ENCODE measurements at regions not wholly inside any gene's neighbourhood (a gene's known extent, or its start where the extent isn't known, plus 50 kb on each side); places are given as distances from the start of the nearest gene placed in this dataset.

- Histone ChIP-seq H3K4me3 (no peak overlapping the region), H3K27ac (replicated peaks) (no peak overlapping the region), H3K27me3 (ENCODE audit: low read depth) (no peaks in the 10 kb centered on the region), H3K4me1 (no peaks in the 10 kb centered on the region), H3K9me3 (replicated peaks) (no peaks in the 10 kb centered on the region), H3K36me3 (no peaks in the 10 kb centered on the region)
- no peak for DNase-seq
- TF ChIP-seq CTCF (IDR thresholded peaks at IDR 0.05; ENCODE audit: borderline replicate concordance), result no peak
- intact Hi-C loops (cut with micrococcal nuclease), result no loop called here
Observed at GRCh38 chr6:141451511-141452353, 681.0 kb upstream of the GJE1 start.

GRCh38 chr6:141451181-141451510 lies 681.6 kb upstream of the GJE1 start:
- no peak for TF ChIP-seq CTCF (IDR thresholded peaks at IDR 0.05; ENCODE audit: borderline replicate concordance)
- intact Hi-C loops (cut with micrococcal nuclease), result no loop called here
- DNase-seq, result no peak
- H3K27me3 ChIP-seq (ENCODE audit: low read depth), result no peaks in the 10 kb centered on the region
- no peak overlapping the region for H3K27ac ChIP-seq (replicated peaks)
- H3K36me3 ChIP-seq, result no peaks in the 10 kb centered on the region
- no peaks in the 10 kb centered on the region for H3K4me1 ChIP-seq
- H3K4me3 ChIP-seq, result no peak overlapping the region
- no peaks in the 10 kb centered on the region for H3K9me3 ChIP-seq (replicated peaks)

- Histone ChIP-seq H3K27ac (replicated peaks) (no peak overlapping the region), H3K4me3 (no peak overlapping the region), H3K9me3 (replicated peaks) (no peaks in the 10 kb centered on the region), H3K4me1 (peaks cover 12% of the 10 kb centered on the region), H3K27me3 (ENCODE audit: low read depth) (no peaks in the 10 kb centered on the region), H3K36me3 (no peaks in the 10 kb centered on the region)
- intact Hi-C loops (cut with micrococcal nuclease), result no loop called here
- no peak for DNase-seq
- TF ChIP-seq CTCF (IDR thresholded peaks at IDR 0.05; ENCODE audit: borderline replicate concordance), result no peak
Observed at GRCh38 chr6:141445928-141446628, 686.6 kb upstream of the GJE1 start.

- intact Hi-C loops (cut with micrococcal nuclease), result no loop called here
- H3K36me3 ChIP-seq, result no peaks in the 10 kb centered on the region
- H3K27me3 ChIP-seq (ENCODE audit: low read depth), result no peaks in the 10 kb centered on the region
- no peak overlapping the region for H3K27ac ChIP-seq (replicated peaks)
- TF ChIP-seq CTCF (IDR thresholded peaks at IDR 0.05; ENCODE audit: borderline replicate concordance), result no peak
- peaks cover 20% of the 10 kb centered on the region for H3K9me3 ChIP-seq (replicated peaks)
- no peak overlapping the region for H3K4me3 ChIP-seq
- DNase-seq, result no peak
- H3K4me1 ChIP-seq, result peaks cover 12% of the 10 kb centered on the region
Observed at GRCh38 chr6:141443668-141444289, 688.9 kb upstream of the GJE1 start.

GRCh38 chr6:141443032-141443431 lies 689.7 kb upstream of the GJE1 start:
- no peak for TF ChIP-seq CTCF (IDR thresholded peaks at IDR 0.05; ENCODE audit: borderline replicate concordance)
- intact Hi-C loops (cut with micrococcal nuclease), result no loop called here

More at GRCh38 chr6:141443032-141443431, 689.7 kb upstream of the GJE1 start:
- no peak overlapping the region for H3K4me3 ChIP-seq
- no peaks in the 10 kb centered on the region for H3K36me3 ChIP-seq
- H3K4me1 ChIP-seq, result peaks cover 12% of the 10 kb centered on the region
- H3K27me3 ChIP-seq (ENCODE audit: low read depth), result no peaks in the 10 kb centered on the region
- no peak overlapping the region for H3K27ac ChIP-seq (replicated peaks)
- peaks cover 22% of the 10 kb centered on the region for H3K9me3 ChIP-seq (replicated peaks)
- no peak for DNase-seq
